SK-N-MC (cell line): ENCODE measurements at regions not wholly inside any gene's neighbourhood (a gene's known extent, or its start where the extent isn't known, plus 50 kb on each side); places are given as distances from the start of the nearest gene placed in this dataset.

Experiments used
- EZH2 ChIP-seq: fragments of 200-600 bp; sonication (generic); IDR thresholded peaks from one replicate; pipeline ENCODE4 v1.6.1; 2017; ENCODE audit warnings: antibody characterized with exemption
- FOXP2 ChIP-seq: optimal IDR thresholded peaks from 2 replicates; pipeline ENCODE3; 2011; ENCODE audit warnings: mild to moderate bottlenecking, moderate library complexity; ENCODE audit not compliant: insufficient read depth; ENCODE audit errors: extremely low read length, control extremely low read depth
- POLR2AphosphoS5 ChIP-seq: IDR thresholded peaks from 2 replicates; pipeline ENCODE4 v1.6.1; 2012; ENCODE audit warnings: mild to moderate bottlenecking, low read depth, low read length, borderline replicate concordance

- TF ChIP-seq EZH2 (no peak), POLR2AphosphoS5 (no peak), FOXP2 (no peak)
These were observed 76.4 kb upstream of the METAP2 start for GRCh38 chr12:95397571-95397970.
